WERI-Rb-1 (cell line): ENCODE measurements at regions not wholly inside any gene's neighbourhood (a gene's known extent, or its start where the extent isn't known, plus 50 kb on each side); places are given as distances from the start of the nearest gene placed in this dataset.

Source experiments
- DNase-seq: peaks from one replicate; pipeline ENCODE4 v3.0.0-alpha.2; 2020
- H3K27ac ChIP-seq: fragments of 250-450 bp; sonication (Bioruptor Pico); 2 replicates; pipeline ENCODE4 v1.5.1; 2020; ENCODE audit warnings: mild to moderate bottlenecking, moderate library complexity
- H3K27me3 ChIP-seq: fragments of 250-450 bp; sonication (Bioruptor Pico); 2 replicates; pipeline ENCODE4 v1.5.1; 2021; ENCODE audit warnings: mild to moderate bottlenecking, low read depth, moderate library complexity; ENCODE audit not compliant: insufficient read depth, severe bottlenecking
- H3K36me3 ChIP-seq: fragments of 250-450 bp; sonication (Bioruptor Pico); 2 replicates; pipeline ENCODE4 v1.5.1; 2020; ENCODE audit warnings: mild to moderate bottlenecking, moderate library complexity
- H3K4me3 ChIP-seq: 2 replicates; pipeline ENCODE4 v1.5.1; 2011; ENCODE audit warnings: low read depth, mild to moderate bottlenecking, control low read depth, low read length
- H3K9me3 ChIP-seq: fragments of 250-450 bp; sonication (Bioruptor Pico); 2 replicates; pipeline ENCODE4 v1.5.1; 2021; ENCODE audit warnings: mild to moderate bottlenecking, moderate library complexity; ENCODE audit not compliant: severe bottlenecking
- CTCF ChIP-seq: IDR thresholded peaks from 2 replicates; pipeline ENCODE4 v1.5.1; 2011; ENCODE audit warnings: low read depth, mild to moderate bottlenecking, control low read depth, inconsistent platforms, low read length

GRCh38 chr2:82674652-82675051, 1784.4 kb downstream of the SUCLG1 start:
- no peaks in the 10 kb centered on the region for H3K36me3 ChIP-seq
- TF ChIP-seq CTCF, result no peak

GRCh38 chr2:82667491-82667890, 1791.6 kb downstream of the SUCLG1 start:
- no peak overlapping the region for H3K4me3 ChIP-seq
- no peak for TF ChIP-seq CTCF
- DNase-seq, result no peak
- H3K36me3 ChIP-seq, result no peaks in the 10 kb centered on the region
- H3K27ac ChIP-seq, result no peak overlapping the region
- no peaks in the 10 kb centered on the region for H3K9me3 ChIP-seq
- H3K27me3 ChIP-seq, result no peaks in the 10 kb centered on the region

More at GRCh38 chr2:82674652-82675051, 1784.4 kb downstream of the SUCLG1 start:
- no peak for DNase-seq
- H3K4me3 ChIP-seq, result no peak overlapping the region
- H3K27me3 ChIP-seq, result no peaks in the 10 kb centered on the region
- H3K9me3 ChIP-seq, result no peaks in the 10 kb centered on the region
- H3K27ac ChIP-seq, result no peak overlapping the region

GRCh38 chr2:82665691-82666090, 1793.4 kb downstream of the SUCLG1 start:
- DNase-seq, result no peak
- Histone ChIP-seq H3K36me3 (no peaks in the 10 kb centered on the region), H3K27me3 (no peaks in the 10 kb centered on the region), H3K27ac (no peak overlapping the region), H3K9me3 (no peaks in the 10 kb centered on the region), H3K4me3 (no peak overlapping the region)
- no peak for TF ChIP-seq CTCF

GRCh38 chr2:82657106-82657505, 1802.0 kb downstream of the SUCLG1 start:
- H3K4me3 ChIP-seq, result no peak overlapping the region
- no peak for DNase-seq
- H3K9me3 ChIP-seq, result no peaks in the 10 kb centered on the region
- H3K27me3 ChIP-seq, result no peaks in the 10 kb centered on the region
- H3K27ac ChIP-seq, result no peak overlapping the region
- TF ChIP-seq CTCF, result no peak
- H3K36me3 ChIP-seq, result no peaks in the 10 kb centered on the region

- H3K27me3 ChIP-seq, result no peaks in the 10 kb centered on the region
- no peak for TF ChIP-seq CTCF
- no peak overlapping the region for H3K4me3 ChIP-seq
- H3K27ac ChIP-seq, result no peak overlapping the region
- H3K9me3 ChIP-seq, result no peaks in the 10 kb centered on the region
- no peaks in the 10 kb centered on the region for H3K36me3 ChIP-seq
- no peak for DNase-seq
These were observed 1802.7 kb downstream of the SUCLG1 start for GRCh38 chr2:82656420-82656819.

GRCh38 chr2:82652117-82652516, 1807.0 kb downstream of the SUCLG1 start:
- no peak overlapping the region for H3K27ac ChIP-seq
- no peak overlapping the region for H3K4me3 ChIP-seq
- H3K36me3 ChIP-seq, result no peaks in the 10 kb centered on the region
- no peaks in the 10 kb centered on the region for H3K27me3 ChIP-seq
- no peak for DNase-seq
- TF ChIP-seq CTCF, result no peak
- H3K9me3 ChIP-seq, result no peaks in the 10 kb centered on the region
